ENCODE measurements at regions not wholly inside any gene's neighbourhood (a gene's known extent, or its start where the extent isn't known, plus 50 kb on each side); places are given as distances from the start of the nearest gene placed in this dataset.

GRCh38 chr17:77768248-77768852 is 190.2 kb upstream of the TNRC6C start:
- H3K9me3 ChIP-seq (ENCODE audit: control insufficient read depth in 1 of 2, insufficient read depth in 1 of 2, low read length in 2 of 2) = no peaks in the 10 kb centered on the region
- H3K27me3 Mint-ChIP-seq = no peaks in the 10 kb centered on the region
- H3K4me3 ChIP-seq (ENCODE audit: low read length) = no peak overlapping the region
- no peaks in the 10 kb centered on the region for H3K36me3 Mint-ChIP-seq (ENCODE audit: low read depth)
- ChIA-PET CTCF (interaction anchor here (1.5 kb wide), 1 partner anchor 245 kb away, joined by 3 read pairs; no protein-coding TSS in a partner anchor), POLR2A (interaction anchor here (1.4 kb wide), 1 partner anchor 190 kb away, joined by 4 read pairs; the partner anchor contains the start of gene TNRC6C)
- no peaks in the 10 kb centered on the region for H3K27me3 ChIP-seq (ENCODE audit: control insufficient read depth in 1 of 2, insufficient read depth in 2 of 2, low read length in 2 of 2)
- H3K27ac ChIP-seq (ENCODE audit: low read depth in 1 of 2, low read length in 2 of 2) = no peak overlapping the region
- ATAC-seq (ENCODE audit: poor library complexity) (no peak), DNase-seq (no peak)
- no peaks in the 10 kb centered on the region for H3K9me3 Mint-ChIP-seq
- TF ChIP-seq CTCF (IDR thresholded peaks at IDR 0.05) = no peak
- H3K4me1 ChIP-seq (ENCODE audit: insufficient read depth, low read length) = peaks cover 11% of the 10 kb centered on the region
- H3K4me1 Mint-ChIP-seq (ENCODE audit: low read depth) = peaks cover 12% of the 10 kb centered on the region
- no peak overlapping the region for H3K27ac Mint-ChIP-seq
- intact Hi-C loops (cut with DNase I, micrococcal nuclease) = no loop called here
- H3K36me3 ChIP-seq (ENCODE audit: insufficient read depth, low read length) = no peaks in the 10 kb centered on the region
- no peak overlapping the region for H3K4me3 Mint-ChIP-seq

GRCh38 chr17:77769215-77769614 is 189.3 kb upstream of the TNRC6C start:
- Mint-ChIP-seq H3K27ac (no peak overlapping the region), H3K27me3 (no peaks in the 10 kb centered on the region), H3K4me1 (ENCODE audit: low read depth) (peaks cover 14% of the 10 kb centered on the region), H3K36me3 (ENCODE audit: low read depth) (no peaks in the 10 kb centered on the region), H3K4me3 (no peak overlapping the region), H3K9me3 (no peaks in the 10 kb centered on the region)
- ATAC-seq (ENCODE audit: poor library complexity) (no peak), DNase-seq (no peak)
- no peaks in the 10 kb centered on the region for H3K27me3 ChIP-seq (ENCODE audit: control insufficient read depth in 1 of 2, insufficient read depth in 2 of 2, low read length in 2 of 2)
- ChIA-PET POLR2A (interaction anchor here (1.4 kb wide), 1 partner anchor 189 kb away, joined by 4 read pairs; the partner anchor contains the start of gene TNRC6C), CTCF (interaction anchor here (1.5 kb wide), 1 partner anchor 244 kb away, joined by 3 read pairs; no protein-coding TSS in a partner anchor)
- H3K27ac ChIP-seq (ENCODE audit: low read depth in 1 of 2, low read length in 2 of 2) = no peak overlapping the region
- TF ChIP-seq CTCF (IDR thresholded peaks at IDR 0.05) = no peak
- no peaks in the 10 kb centered on the region for H3K36me3 ChIP-seq (ENCODE audit: insufficient read depth, low read length)
- intact Hi-C loops (cut with DNase I, micrococcal nuclease) = no loop called here
- H3K4me3 ChIP-seq (ENCODE audit: low read length) = no peak overlapping the region
- no peaks in the 10 kb centered on the region for H3K9me3 ChIP-seq (ENCODE audit: control insufficient read depth in 1 of 2, insufficient read depth in 1 of 2, low read length in 2 of 2)
- H3K4me1 ChIP-seq (ENCODE audit: insufficient read depth, low read length) = peaks cover 11% of the 10 kb centered on the region

- ChIA-PET POLR2A (interaction anchor here (1.4 kb wide), 1 partner anchor 188 kb away, joined by 4 read pairs; the partner anchor contains the start of gene TNRC6C), CTCF (interaction anchor here (1.5 kb wide), 1 partner anchor 244 kb away, joined by 3 read pairs; no protein-coding TSS in a partner anchor)
- H3K4me3 Mint-ChIP-seq = no peak overlapping the region
- DNase-seq (no peak), ATAC-seq (ENCODE audit: poor library complexity) (no peak)
- no peak overlapping the region for H3K27ac Mint-ChIP-seq
- H3K27me3 ChIP-seq (ENCODE audit: control insufficient read depth in 1 of 2, insufficient read depth in 2 of 2, low read length in 2 of 2) = no peaks in the 10 kb centered on the region
- no peaks in the 10 kb centered on the region for H3K36me3 ChIP-seq (ENCODE audit: insufficient read depth, low read length)
- H3K9me3 ChIP-seq (ENCODE audit: control insufficient read depth in 1 of 2, insufficient read depth in 1 of 2, low read length in 2 of 2) = no peaks in the 10 kb centered on the region
- intact Hi-C loops (cut with DNase I, micrococcal nuclease) = loop anchor here in 1 of 2 experiments (5.0 kb wide), 1 partner anchor 188 kb away; the partner anchor contains the start of gene TNRC6C
- H3K4me3 ChIP-seq (ENCODE audit: low read length) = no peak overlapping the region
- TF ChIP-seq CTCF (IDR thresholded peaks at IDR 0.05) = no peak
- no peaks in the 10 kb centered on the region for H3K27me3 Mint-ChIP-seq
- H3K36me3 Mint-ChIP-seq (ENCODE audit: low read depth) = no peaks in the 10 kb centered on the region
- H3K9me3 Mint-ChIP-seq = no peaks in the 10 kb centered on the region
- H3K4me1 ChIP-seq (ENCODE audit: insufficient read depth, low read length) = peaks cover 11% of the 10 kb centered on the region
- peaks cover 14% of the 10 kb centered on the region for H3K4me1 Mint-ChIP-seq (ENCODE audit: low read depth)
- no peak overlapping the region for H3K27ac ChIP-seq (ENCODE audit: low read depth in 1 of 2, low read length in 2 of 2)
Observed at GRCh38 chr17:77769762-77770161, 188.7 kb upstream of the TNRC6C start.
